ENCODE measurements at regions not wholly inside any gene's neighbourhood (a gene's known extent, or its start where the extent isn't known, plus 50 kb on each side); places are given as distances from the start of the nearest gene placed in this dataset.

- intact Hi-C loops (cut with DNase I; ENCODE audit: low total_unique reads) = no loop called here
- TF ChIP-seq, protein P1, sequence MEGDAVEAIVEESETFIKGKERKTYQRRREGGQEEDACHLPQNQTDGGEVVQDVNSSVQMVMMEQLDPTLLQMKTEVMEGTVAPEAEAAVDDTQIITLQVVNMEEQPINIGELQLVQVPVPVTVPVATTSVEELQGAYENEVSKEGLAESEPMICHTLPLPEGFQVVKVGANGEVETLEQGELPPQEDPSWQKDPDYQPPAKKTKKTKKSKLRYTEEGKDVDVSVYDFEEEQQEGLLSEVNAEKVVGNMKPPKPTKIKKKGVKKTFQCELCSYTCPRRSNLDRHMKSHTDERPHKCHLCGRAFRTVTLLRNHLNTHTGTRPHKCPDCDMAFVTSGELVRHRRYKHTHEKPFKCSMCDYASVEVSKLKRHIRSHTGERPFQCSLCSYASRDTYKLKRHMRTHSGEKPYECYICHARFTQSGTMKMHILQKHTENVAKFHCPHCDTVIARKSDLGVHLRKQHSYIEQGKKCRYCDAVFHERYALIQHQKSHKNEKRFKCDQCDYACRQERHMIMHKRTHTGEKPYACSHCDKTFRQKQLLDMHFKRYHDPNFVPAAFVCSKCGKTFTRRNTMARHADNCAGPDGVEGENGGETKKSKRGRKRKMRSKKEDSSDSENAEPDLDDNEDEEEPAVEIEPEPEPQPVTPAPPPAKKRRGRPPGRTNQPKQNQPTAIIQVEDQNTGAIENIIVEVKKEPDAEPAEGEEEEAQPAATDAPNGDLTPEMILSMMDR (IDR thresholded peaks at IDR 0.05) = no peak
- no peaks in the 10 kb centered on the region for H3K9me3 ChIP-seq
- H3K4me1 ChIP-seq = no peaks in the 10 kb centered on the region
- no peaks in the 10 kb centered on the region for H3K27me3 ChIP-seq
- H3K36me3 ChIP-seq = no peaks in the 10 kb centered on the region
- H3K4me3 ChIP-seq = no peak overlapping the region
- no peak for DNase-seq
- no peak overlapping the region for H3K27ac ChIP-seq
These were observed 1178.0 kb downstream of the SORCS1 start for GRCh38 chr10:105986486-105986885.

DNA sequence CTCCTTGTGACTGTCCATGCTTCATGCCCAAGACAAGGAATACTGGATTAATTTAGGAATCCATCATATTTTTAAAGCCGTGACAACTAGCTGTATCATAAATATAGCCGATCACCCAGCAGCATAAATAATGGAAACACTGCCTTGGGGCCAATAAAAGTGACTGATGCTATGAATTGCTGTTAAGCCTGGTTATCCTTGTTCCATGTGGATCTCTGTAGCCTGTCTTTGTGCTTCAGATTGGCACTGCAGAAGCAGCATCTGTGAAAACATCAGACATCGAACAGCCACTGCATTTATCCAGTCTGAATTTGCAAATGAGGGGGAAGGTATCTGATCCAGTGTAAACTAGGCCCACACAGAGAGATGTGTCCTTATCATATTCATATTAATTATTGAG is 1181.8 kb downstream of the SORCS1 start:
- no peaks in the 10 kb centered on the region for H3K9me3 ChIP-seq
- H3K27me3 ChIP-seq = no peaks in the 10 kb centered on the region
- H3K4me3 ChIP-seq = no peak overlapping the region
- H3K4me1 ChIP-seq = no peaks in the 10 kb centered on the region
- intact Hi-C loops (cut with DNase I; ENCODE audit: low total_unique reads) = no loop called here
- TF ChIP-seq, protein P1 (IDR thresholded peaks at IDR 0.05) = no peak
- no peak for DNase-seq
- H3K36me3 ChIP-seq = no peaks in the 10 kb centered on the region
- H3K27ac ChIP-seq = no peak overlapping the region

DNA sequence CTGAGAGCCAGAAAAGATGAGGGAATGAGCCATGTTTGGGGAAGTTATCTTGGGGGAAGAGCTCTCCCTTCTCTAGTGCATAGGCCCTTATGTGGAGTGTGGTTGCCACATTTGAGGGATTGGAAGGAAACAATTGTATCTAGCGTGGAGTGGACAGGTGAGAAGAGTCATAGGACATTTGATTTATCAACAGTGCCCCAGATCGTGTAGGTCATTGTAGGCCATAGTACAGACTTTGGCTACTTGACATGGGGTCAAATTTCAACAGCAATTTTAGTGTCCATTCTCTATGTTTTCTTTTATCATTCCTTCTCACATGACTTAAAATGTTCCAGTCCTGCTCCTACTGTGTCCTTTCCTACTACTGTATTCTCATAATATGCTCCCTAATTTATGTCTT is 1182.8 kb downstream of the SORCS1 start:
- DNase-seq = no peak

DNA sequence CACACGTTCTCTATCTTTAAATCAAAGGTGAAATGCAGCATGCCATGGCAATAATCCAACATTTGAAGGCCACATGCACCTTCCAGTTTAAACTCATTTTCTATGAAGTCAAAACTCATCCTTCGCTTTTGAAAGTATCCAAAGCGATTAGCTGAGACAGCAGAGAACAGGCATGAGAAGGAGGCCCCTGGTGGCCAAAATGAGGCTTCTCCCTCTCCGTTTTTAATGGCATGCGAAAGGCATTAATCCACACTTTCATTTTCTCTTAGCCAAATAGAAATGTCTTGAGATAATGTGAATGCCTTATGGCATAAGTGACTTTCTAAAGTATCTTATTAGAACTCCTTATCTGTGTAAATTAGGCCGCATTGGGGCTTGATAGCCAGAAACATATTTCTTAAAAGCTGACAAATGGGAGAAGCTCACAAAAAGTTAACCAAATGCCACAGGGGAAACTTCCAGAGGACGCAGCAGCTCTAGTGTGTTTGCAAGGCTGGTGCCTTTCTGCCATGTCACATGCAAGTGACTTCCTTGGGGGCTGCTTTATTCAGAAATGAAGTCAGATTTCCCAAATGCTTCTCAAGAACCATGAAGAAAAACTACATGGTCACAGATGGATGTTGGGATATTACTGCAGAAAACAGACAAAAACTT is 1189.6 kb downstream of the SORCS1 start:
- DNase-seq = no peak
- no peaks in the 10 kb centered on the region for H3K9me3 ChIP-seq
- no peaks in the 10 kb centered on the region for H3K27me3 ChIP-seq
- no peaks in the 10 kb centered on the region for H3K4me1 ChIP-seq
- H3K4me3 ChIP-seq = peak overlapping the region; percentile 2 to 33
- no peaks in the 10 kb centered on the region for H3K36me3 ChIP-seq
- TF ChIP-seq, protein P1 (IDR thresholded peaks at IDR 0.05) = peak; percentile 25 to 46
- no peak overlapping the region for H3K27ac ChIP-seq
- intact Hi-C loops (cut with DNase I; ENCODE audit: low total_unique reads) = no loop called here

More for the DNA sequence above, 1182.8 kb downstream of the SORCS1 start:
- Histone ChIP-seq H3K27me3 (no peaks in the 10 kb centered on the region), H3K4me3 (no peak overlapping the region), H3K36me3 (no peaks in the 10 kb centered on the region), H3K9me3 (no peaks in the 10 kb centered on the region), H3K4me1 (no peaks in the 10 kb centered on the region), H3K27ac (no peak overlapping the region)
- TF ChIP-seq, protein P1 (IDR thresholded peaks at IDR 0.05) = no peak
- intact Hi-C loops (cut with DNase I; ENCODE audit: low total_unique reads) = no loop called here

- no peak overlapping the region for H3K4me3 ChIP-seq
- no peaks in the 10 kb centered on the region for H3K4me1 ChIP-seq
- no peak overlapping the region for H3K27ac ChIP-seq
- intact Hi-C loops (cut with DNase I; ENCODE audit: low total_unique reads) = no loop called here
- no peaks in the 10 kb centered on the region for H3K27me3 ChIP-seq
- DNase-seq = no peak
- no peaks in the 10 kb centered on the region for H3K36me3 ChIP-seq
- no peaks in the 10 kb centered on the region for H3K9me3 ChIP-seq
- TF ChIP-seq, protein P1 (IDR thresholded peaks at IDR 0.05) = no peak
These were observed 1190.6 kb downstream of the SORCS1 start for GRCh38 chr10:105973902-105974301.

GRCh38 chr10:105973360-105973759 is 1191.1 kb downstream of the SORCS1 start:
- TF ChIP-seq, protein P1 (IDR thresholded peaks at IDR 0.05) = no peak
- no peak for DNase-seq
- Histone ChIP-seq H3K27me3 (no peaks in the 10 kb centered on the region), H3K27ac (no peak overlapping the region), H3K4me3 (no peak overlapping the region), H3K36me3 (no peaks in the 10 kb centered on the region), H3K9me3 (no peaks in the 10 kb centered on the region), H3K4me1 (no peaks in the 10 kb centered on the region)
- intact Hi-C loops (cut with DNase I; ENCODE audit: low total_unique reads) = no loop called here

Data from tibial artery (tissue), 4 donors.